GM06990 (cell line): ENCODE measurements at regions not wholly inside any gene's neighbourhood (a gene's known extent, or its start where the extent isn't known, plus 50 kb on each side); places are given as distances from the start of the nearest gene placed in this dataset.
A peak's percentile ranks its signal among the peaks of the same experiment; 100 is the strongest.

Source experiments
- DNase-seq: peaks from one replicate; pipeline ENCODE4 v3.0.0-alpha.2; 2011; ENCODE audit not compliant: insufficient read length; ENCODE audit errors: extremely low read depth
- H3K27me3 ChIP-seq: replicated peaks from 2 replicates; pipeline ENCODE4 v1.6.0; 2011; ENCODE audit warnings: low read length; ENCODE audit not compliant: control insufficient read depth, insufficient read depth
- H3K36me3 ChIP-seq: 2 replicates; pipeline ENCODE4 v1.5.1; 2011; ENCODE audit warnings: low read length; ENCODE audit not compliant: control insufficient read depth, insufficient read depth
- H3K4me3 ChIP-seq: replicated peaks from 2 replicates; pipeline ENCODE4 v1.5.1; 2011; ENCODE audit warnings: low read depth, mild to moderate bottlenecking, control low read depth, low read length
- CTCF ChIP-seq: IDR thresholded peaks from 2 replicates; pipeline ENCODE4 v1.5.1; 2011; ENCODE audit warnings: low read length, control low read depth, mild to moderate bottlenecking, inconsistent platforms; ENCODE audit not compliant: insufficient read depth, poor library complexity, severe bottlenecking

DNA sequence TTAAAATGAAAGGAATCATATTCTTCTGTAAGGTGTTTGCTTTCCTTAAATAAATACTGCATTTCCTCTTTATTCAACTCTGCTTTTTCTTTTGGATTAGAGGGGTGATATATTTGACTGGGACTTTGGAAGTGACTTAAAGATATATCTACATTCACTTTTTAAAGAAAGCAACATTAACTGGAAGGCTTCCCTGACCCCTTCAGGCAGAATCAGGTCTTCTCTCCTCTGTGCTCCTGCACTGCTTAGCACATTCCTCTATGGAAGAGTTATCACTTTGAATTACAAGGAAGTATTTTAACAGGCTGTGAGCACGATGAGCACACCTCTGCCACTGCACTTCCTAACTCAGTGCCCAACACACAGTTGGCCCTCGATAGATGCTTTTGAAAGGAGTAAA, 59.2 kb upstream of the POU3F2 start:
- H3K27me3 ChIP-seq, result no peaks in the 10 kb centered on the region; the same call in 1 of the 2 replicates
- no peak overlapping the region for H3K4me3 ChIP-seq
- no peak for DNase-seq
- no peaks in the 10 kb centered on the region for H3K36me3 ChIP-seq
- no peak for TF ChIP-seq CTCF

- Histone ChIP-seq H3K4me3 (no peak overlapping the region), H3K36me3 (no peaks in the 10 kb centered on the region), H3K27me3 (no peaks in the 10 kb centered on the region; the same call in 1 of the 2 replicates)
- peak; percentile 32 for DNase-seq
- peak; percentile 9 for TF ChIP-seq CTCF
Observed at GRCh38 chr6:98777762-98778161, 56.6 kb upstream of the POU3F2 start.

GRCh38 chr6:98779618-98780017, 54.8 kb upstream of the POU3F2 start:
- Histone ChIP-seq H3K36me3 (no peaks in the 10 kb centered on the region), H3K27me3 (no peaks in the 10 kb centered on the region; the same call in 1 of the 2 replicates), H3K4me3 (no peak overlapping the region)
- TF ChIP-seq CTCF, result no peak
- no peak for DNase-seq

DNA sequence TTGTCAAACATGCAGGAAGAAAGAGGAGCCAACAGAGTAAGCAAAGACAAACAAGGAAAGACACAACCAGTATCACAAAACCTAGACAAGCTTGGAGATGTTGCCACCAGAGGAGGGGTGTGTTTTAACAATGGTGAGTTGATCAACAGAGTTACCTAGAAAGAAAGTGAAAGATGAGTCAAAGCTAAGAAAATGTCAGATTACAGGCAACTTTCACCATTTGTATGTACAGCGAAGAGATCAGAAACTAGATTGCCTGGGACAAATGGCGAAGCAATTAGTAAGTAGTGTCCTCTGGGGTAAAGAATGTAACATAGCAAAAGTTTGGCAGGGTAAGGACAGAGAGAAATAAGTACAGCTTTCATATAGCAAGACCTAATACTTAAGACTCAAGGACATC, 51.6 kb upstream of the POU3F2 start:
- H3K36me3 ChIP-seq, result no peaks in the 10 kb centered on the region
- no peak for TF ChIP-seq CTCF

DNA sequence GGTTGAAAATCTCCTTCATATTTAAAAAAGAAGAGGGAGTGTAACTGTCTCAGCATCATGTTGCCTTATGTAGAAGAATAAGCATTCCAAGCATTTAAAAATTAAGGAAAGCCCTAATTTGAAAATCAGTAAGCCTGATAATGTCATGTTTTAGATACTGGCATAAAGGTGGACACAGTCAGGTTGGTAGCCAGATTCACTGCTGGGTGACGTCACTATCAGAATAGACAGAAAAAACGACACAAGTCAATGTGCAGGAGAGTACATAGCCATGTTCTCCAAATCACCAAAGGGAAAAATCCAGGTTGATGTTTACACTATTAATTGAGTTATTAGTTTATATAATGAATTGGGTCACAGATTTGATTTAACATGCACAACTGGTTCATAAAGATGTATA, 50.8 kb upstream of the POU3F2 start:
- no peak overlapping the region for H3K4me3 ChIP-seq
- DNase-seq, result no peak
- no peaks in the 10 kb centered on the region for H3K36me3 ChIP-seq
- H3K27me3 ChIP-seq, result no peaks in the 10 kb centered on the region
- TF ChIP-seq CTCF, result no peak

More for the DNA sequence above, 51.6 kb upstream of the POU3F2 start:
- H3K27me3 ChIP-seq, result no peaks in the 10 kb centered on the region
- H3K4me3 ChIP-seq, result no peak overlapping the region
- DNase-seq, result no peak
